ENCODE measurements at regions not wholly inside any gene's neighbourhood (a gene's known extent, or its start where the extent isn't known, plus 50 kb on each side); places are given as distances from the start of the nearest gene placed in this dataset.

GRCh38 chr3:30313840-30314239 is 292.6 kb upstream of the TGFBR2 start:
- TF ChIP-seq CTCF (IDR thresholded peaks at IDR 0.05) (no peak), TCF7L2 (IDR thresholded peaks at IDR 0.05; ENCODE audit: low read depth, low read length) (no peak)

Measured in Panc1 (cell line).